IMR-90 (cell line): ENCODE measurements at regions not wholly inside any gene's neighbourhood (a gene's known extent, or its start where the extent isn't known, plus 50 kb on each side); places are given as distances from the start of the nearest gene placed in this dataset.

Source experiments
- ATAC-seq: fragments of 200-7000 bp; cut with Tn5 transposase; 2 replicates; pipeline ENCODE4 v1.9.1; 2020; ENCODE audit warnings: low read depth, mild to moderate bottlenecking, moderate library complexity
- BruUV-seq: library from RNA; stranded (reverse); fragments of 400-500 nt; replicated peaks from 2 replicates; lab custom pipeline; 2021; lab: Mats Ljungman, UMichigan
- CTCF ChIA-PET: fragments of 300-600 bp; formaldehyde crosslinking; extraction: SDS; loops from one replicate; lab custom pipeline; 2021; ENCODE audit warnings: antibody characterized with exemption; lab: Yijun Ruan, JAX
- POLR2A ChIA-PET: fragments of 300-600 bp; sonication (Branson Sonifier 250); formaldehyde crosslinking; loops from one replicate; lab custom pipeline; 2022; ENCODE audit warnings: antibody characterized with exemption; ENCODE audit not compliant: unreplicated experiment; lab: Charles Lee
- DNase-seq: peaks from one replicate; pipeline ENCODE4 v3.0.0; 2013
- H2AFZ ChIP-seq: replicated peaks from 2 replicates; pipeline ENCODE3; 2013; ENCODE audit warnings: low read length, mild to moderate bottlenecking; ENCODE audit not compliant: poor library complexity
- H2AK5ac ChIP-seq: 2 replicates; pipeline ENCODE4 v1.6.1; 2013; ENCODE audit warnings: low read depth, low read length, inconsistent platforms
- H2AK9ac ChIP-seq: replicated peaks from 2 replicates; pipeline ENCODE3; 2013; ENCODE audit warnings: mild to moderate bottlenecking, low read depth, low read length, moderate library complexity; ENCODE audit not compliant: poor library complexity
- H2BK120ac ChIP-seq: 2 replicates; pipeline ENCODE4 v1.6.1; 2013; ENCODE audit warnings: low read depth, low read length, inconsistent platforms
- H2BK15ac ChIP-seq: 3 replicates; pipeline ENCODE4 v1.6.1; 2013; ENCODE audit warnings: low read depth, low read length, inconsistent platforms
- H2BK20ac ChIP-seq: 2 replicates; pipeline ENCODE4 v1.6.1; 2013; ENCODE audit warnings: low read depth, mild to moderate bottlenecking, inconsistent platforms, low read length, moderate library complexity
- H2BK5ac ChIP-seq: 2 replicates; pipeline ENCODE4 v1.6.1; 2013; ENCODE audit warnings: mild to moderate bottlenecking, low read depth, low read length, inconsistent platforms; ENCODE audit not compliant: poor library complexity, severe bottlenecking
- H3K14ac ChIP-seq: replicated peaks from 2 replicates; pipeline ENCODE4 v1.6.1; 2013; ENCODE audit warnings: low read depth, low read length, inconsistent platforms
- H3K18ac ChIP-seq: 2 replicates; pipeline ENCODE4 v1.6.1; 2013; ENCODE audit warnings: low read depth, low read length, control low read depth
- H3K23ac ChIP-seq: 2 replicates; pipeline ENCODE4 v1.6.1; 2013; ENCODE audit warnings: low read depth, low read length, inconsistent platforms
- H3K27ac ChIP-seq: 2 replicates; pipeline ENCODE4 v1.5.1; 2013; ENCODE audit warnings: mild to moderate bottlenecking, control low read depth, low read length; ENCODE audit not compliant: insufficient read depth
- H3K27me3 ChIP-seq: 2 replicates; pipeline ENCODE4 v1.6.1; 2013; ENCODE audit warnings: low read length; ENCODE audit not compliant: control insufficient read depth, insufficient read depth
- H3K36me3 ChIP-seq: 2 replicates; pipeline ENCODE4 v1.6.1; 2013; ENCODE audit warnings: low read length, mixed read lengths; ENCODE audit not compliant: control insufficient read depth, insufficient read depth
- H3K4ac ChIP-seq: 2 replicates; pipeline ENCODE4 v1.6.1; 2013; ENCODE audit warnings: low read depth, low read length, inconsistent platforms
- H3K4me1 ChIP-seq: 2 replicates; pipeline ENCODE4 v1.6.1; 2013; ENCODE audit warnings: low read length, mixed read lengths; ENCODE audit not compliant: control insufficient read depth, insufficient read depth
- H3K4me2 ChIP-seq: 2 replicates; pipeline ENCODE4 v1.6.1; 2013; ENCODE audit warnings: low read depth, mild to moderate bottlenecking, control low read depth, low read length, moderate library complexity
- H3K4me3 ChIP-seq: 2 replicates; pipeline ENCODE4 v1.5.1; 2013; ENCODE audit warnings: low read depth, mild to moderate bottlenecking, control low read depth, low read length, moderate library complexity; ENCODE audit not compliant: insufficient read depth
- H3K56ac ChIP-seq: 2 replicates; pipeline ENCODE4 v1.6.1; 2013; ENCODE audit warnings: low read length, inconsistent platforms; ENCODE audit not compliant: insufficient read depth; ENCODE audit errors: extremely low read depth
- H3K79me1 ChIP-seq, 2 experiments: 2 replicates each; pipeline ENCODE4 v1.6.1; 2013; ENCODE audit warnings: low read length in 2 of 2, inconsistent platforms in 1 of 2, low read depth in 1 of 2
- H3K9ac ChIP-seq: 2 replicates; pipeline ENCODE4 v1.6.1; 2013; ENCODE audit warnings: low read depth, low read length, control low read depth
- H3K9me1 ChIP-seq: 2 replicates; pipeline ENCODE4 v1.6.1; 2013; ENCODE audit warnings: low read length, inconsistent platforms; ENCODE audit not compliant: insufficient read depth
- H3K9me3 ChIP-seq: 2 replicates; pipeline ENCODE4 v1.6.1; 2013; ENCODE audit warnings: low read length; ENCODE audit not compliant: control insufficient read depth, insufficient read depth
- H4K20me1 ChIP-seq: 2 replicates; pipeline ENCODE4 v1.6.1; 2013; ENCODE audit warnings: low read length, inconsistent platforms; ENCODE audit not compliant: insufficient read depth
- H4K5ac ChIP-seq: 2 replicates; pipeline ENCODE4 v1.6.1; 2013; ENCODE audit warnings: mild to moderate bottlenecking, low read depth, low read length, control low read depth
- H4K8ac ChIP-seq, 2 experiments: 2 replicates each; pipeline ENCODE4 v1.6.1; 2013; ENCODE audit warnings: low read depth in 2 of 2, low read length in 2 of 2, control low read depth in 1 of 2, inconsistent platforms in 1 of 2
- H4K91ac ChIP-seq: 2 replicates; pipeline ENCODE4 v1.6.1; 2013; ENCODE audit warnings: low read depth, low read length, inconsistent platforms; ENCODE audit not compliant: insufficient read depth
- BHLHE40 ChIP-seq: fragments of 150-350 bp; IDR thresholded peaks from 2 replicates; pipeline ENCODE4 v1.6.1; 2016; ENCODE audit warnings: mild to moderate bottlenecking, low read depth, low read length
- CEBPB ChIP-seq: IDR thresholded peaks from 2 replicates; pipeline ENCODE4 v1.6.1; 2012; ENCODE audit warnings: low read depth, low read length, improper control_type of control experiment
- CHD1 ChIP-seq: IDR thresholded peaks from 2 replicates; pipeline ENCODE4 v1.6.1; 2012; ENCODE audit warnings: low read depth, low read length, improper control_type of control experiment
- FOS ChIP-seq: fragments of 150-350 bp; IDR thresholded peaks from 2 replicates; pipeline ENCODE4 v1.6.1; 2016; ENCODE audit warnings: low read depth, low read length
- MAFK ChIP-seq: IDR thresholded peaks from 2 replicates; pipeline ENCODE4 v1.6.1; 2012; ENCODE audit warnings: low read depth, low read length, improper control_type of control experiment
- MAZ ChIP-seq: IDR thresholded peaks from 2 replicates; pipeline ENCODE4 v1.6.1; 2012; ENCODE audit warnings: low read depth, mild to moderate bottlenecking, low read length, improper control_type of control experiment, moderate library complexity, borderline replicate concordance
- MXI1 ChIP-seq: IDR thresholded peaks from 2 replicates; pipeline ENCODE4 v1.6.1; 2012; ENCODE audit warnings: low read depth, mild to moderate bottlenecking, low read length, moderate library complexity, borderline replicate concordance
- NFE2L2 ChIP-seq: fragments of 150-350 bp; IDR thresholded peaks from 2 replicates; pipeline ENCODE4 v1.6.1; 2016; ENCODE audit warnings: low read depth, mild to moderate bottlenecking, low read length
- POLR2A ChIP-seq: IDR thresholded peaks from 2 replicates; pipeline ENCODE4 v1.6.1; 2012; ENCODE audit warnings: mild to moderate bottlenecking, low read depth, low read length
- RAD21 ChIP-seq: IDR thresholded peaks from 2 replicates; pipeline ENCODE4 v1.6.1; 2012; ENCODE audit warnings: low read length, improper control_type of control experiment
- RCOR1 ChIP-seq: IDR thresholded peaks from 2 replicates; pipeline ENCODE4 v1.6.1; 2012; ENCODE audit warnings: mild to moderate bottlenecking, low read length, improper control_type of control experiment; ENCODE audit not compliant: insufficient replicate concordance
- RFX5 ChIP-seq: IDR thresholded peaks from 2 replicates; pipeline ENCODE4 v1.8.0; 2012; ENCODE audit warnings: low read depth, mild to moderate bottlenecking, low read length, moderate library complexity
- SMC3 ChIP-seq: fragments of 150-350 bp; IDR thresholded peaks from 2 replicates; pipeline ENCODE4 v1.6.1; 2016; ENCODE audit warnings: low read depth, mild to moderate bottlenecking, antibody characterized with exemption, low read length, moderate library complexity
- WGBS, 2 experiments: methylation state at CpG; one replicate each; pipeline versions ENCODE4 v1.1.5 to v1.1.7; 2013; ENCODE audit warnings: missing lambda C conversion rate in 2 of 2; ENCODE audit not compliant: insufficient read length in 1 of 2; ENCODE audit errors: extremely low coverage in 2 of 2; 5-methylcytosine and 5-hydroxymethylcytosine counted together
- dilution Hi-C: fragments of 300-500 bp; cut with HindIII; formaldehyde crosslinking; loops from one replicate; pipeline ENCODE4 v1.14.3; 2018; ENCODE audit warnings: low sequenced_read_pairs; ENCODE audit not compliant: unreplicated experiment
- in situ Hi-C: fragments of 300-500 bp; cut with MboI; formaldehyde crosslinking; loops from 3 replicates; pipeline ENCODE4 v1.14.3; 2019; ENCODE audit warnings: low sequenced_read_pairs, inconsistent platforms, mixed read lengths
- intact Hi-C: fragments of 100-400 bp; cut with micrococcal nuclease; formaldehyde crosslinking; loops from 2 replicates; pipeline ENCODE4 v1.10.0; 2022
- TF ChIP-seq, protein P1 (sequence below): conservative IDR thresholded peaks from 2 replicates; pipeline ENCODE4 v1.5.1; 2012; ENCODE audit warnings: mild to moderate bottlenecking, low read depth, low read length, improper control_type of control experiment
- TF ChIP-seq, protein P2 (sequence below): fragments of 150-350 bp; IDR thresholded peaks from 2 replicates; pipeline ENCODE4 v1.6.1; 2017; ENCODE audit warnings: mild to moderate bottlenecking, antibody characterized with exemption, low read length, low read depth
- TF ChIP-seq, protein P3 (sequence below): fragments of 150-350 bp; IDR thresholded peaks from 2 replicates; pipeline ENCODE4 v1.6.1; 2016; ENCODE audit warnings: low read depth, mild to moderate bottlenecking, low read length, moderate library complexity, borderline replicate concordance

DNA sequence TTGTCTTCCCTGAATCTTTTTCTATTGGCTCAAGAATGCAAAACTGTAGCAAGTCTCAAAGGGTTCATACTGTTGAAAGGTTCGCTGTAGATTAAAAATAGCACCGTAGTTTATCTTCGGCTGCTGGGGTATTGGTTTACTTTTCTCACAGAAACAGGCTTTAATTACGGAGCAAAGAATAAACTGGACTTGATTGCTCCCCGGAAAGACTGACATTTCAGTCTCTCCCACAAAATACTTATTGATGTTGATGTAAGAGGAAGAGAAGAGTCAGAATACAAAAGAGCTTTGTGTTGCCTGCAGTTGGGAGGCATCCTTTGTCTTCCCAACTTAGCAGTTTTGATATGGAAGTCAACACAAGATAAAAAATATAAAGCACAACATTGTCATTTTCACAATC lies 183.9 kb upstream of the DMAC1 start:
- H4K91ac ChIP-seq = no peak overlapping the region
- H3K9ac ChIP-seq = no peak overlapping the region
- H2BK15ac ChIP-seq = no peak overlapping the region
- no peaks in the 10 kb centered on the region for H3K79me1 ChIP-seq
- H3K9me3 ChIP-seq = peaks cover 11% of the 10 kb centered on the region
- no peak overlapping the region for H3K14ac ChIP-seq
- intact Hi-C loops = no loop called here
- CTCF ChIA-PET = no interaction called here
- ATAC-seq (no peak), DNase-seq (no peak)
- H4K8ac ChIP-seq = no peak overlapping the region
- H2BK5ac ChIP-seq = no peak overlapping the region
- no peak overlapping the region for H3K23ac ChIP-seq
- H3K9me1 ChIP-seq = no peaks in the 10 kb centered on the region
- no peak overlapping the region for H3K4me2 ChIP-seq
- in situ Hi-C loops = no loop called here
- no CpG with 5 or more reads among the region's 5 CpGs for WGBS, 2 experiments
- no peak overlapping the region for H3K18ac ChIP-seq
- H4K20me1 ChIP-seq = no peaks in the 10 kb centered on the region
- no peaks in the 10 kb centered on the region for H3K36me3 ChIP-seq
- TF ChIP-seq, protein P1, sequence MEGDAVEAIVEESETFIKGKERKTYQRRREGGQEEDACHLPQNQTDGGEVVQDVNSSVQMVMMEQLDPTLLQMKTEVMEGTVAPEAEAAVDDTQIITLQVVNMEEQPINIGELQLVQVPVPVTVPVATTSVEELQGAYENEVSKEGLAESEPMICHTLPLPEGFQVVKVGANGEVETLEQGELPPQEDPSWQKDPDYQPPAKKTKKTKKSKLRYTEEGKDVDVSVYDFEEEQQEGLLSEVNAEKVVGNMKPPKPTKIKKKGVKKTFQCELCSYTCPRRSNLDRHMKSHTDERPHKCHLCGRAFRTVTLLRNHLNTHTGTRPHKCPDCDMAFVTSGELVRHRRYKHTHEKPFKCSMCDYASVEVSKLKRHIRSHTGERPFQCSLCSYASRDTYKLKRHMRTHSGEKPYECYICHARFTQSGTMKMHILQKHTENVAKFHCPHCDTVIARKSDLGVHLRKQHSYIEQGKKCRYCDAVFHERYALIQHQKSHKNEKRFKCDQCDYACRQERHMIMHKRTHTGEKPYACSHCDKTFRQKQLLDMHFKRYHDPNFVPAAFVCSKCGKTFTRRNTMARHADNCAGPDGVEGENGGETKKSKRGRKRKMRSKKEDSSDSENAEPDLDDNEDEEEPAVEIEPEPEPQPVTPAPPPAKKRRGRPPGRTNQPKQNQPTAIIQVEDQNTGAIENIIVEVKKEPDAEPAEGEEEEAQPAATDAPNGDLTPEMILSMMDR = no peak
- TF ChIP-seq POLR2A (no peak), MXI1 (no peak), MAZ (no peak), RAD21 (no peak), FOS (no peak), RCOR1 (no peak), CHD1 (no peak), CEBPB (no peak), RFX5 (no peak), MAFK (no peak), SMC3 (no peak), NFE2L2 (no peak), BHLHE40 (no peak)
- TF ChIP-seq, protein P2, sequence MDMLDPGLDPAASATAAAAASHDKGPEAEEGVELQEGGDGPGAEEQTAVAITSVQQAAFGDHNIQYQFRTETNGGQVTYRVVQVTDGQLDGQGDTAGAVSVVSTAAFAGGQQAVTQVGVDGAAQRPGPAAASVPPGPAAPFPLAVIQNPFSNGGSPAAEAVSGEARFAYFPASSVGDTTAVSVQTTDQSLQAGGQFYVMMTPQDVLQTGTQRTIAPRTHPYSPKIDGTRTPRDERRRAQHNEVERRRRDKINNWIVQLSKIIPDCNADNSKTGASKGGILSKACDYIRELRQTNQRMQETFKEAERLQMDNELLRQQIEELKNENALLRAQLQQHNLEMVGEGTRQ = no peak
- TF ChIP-seq, protein P3, sequence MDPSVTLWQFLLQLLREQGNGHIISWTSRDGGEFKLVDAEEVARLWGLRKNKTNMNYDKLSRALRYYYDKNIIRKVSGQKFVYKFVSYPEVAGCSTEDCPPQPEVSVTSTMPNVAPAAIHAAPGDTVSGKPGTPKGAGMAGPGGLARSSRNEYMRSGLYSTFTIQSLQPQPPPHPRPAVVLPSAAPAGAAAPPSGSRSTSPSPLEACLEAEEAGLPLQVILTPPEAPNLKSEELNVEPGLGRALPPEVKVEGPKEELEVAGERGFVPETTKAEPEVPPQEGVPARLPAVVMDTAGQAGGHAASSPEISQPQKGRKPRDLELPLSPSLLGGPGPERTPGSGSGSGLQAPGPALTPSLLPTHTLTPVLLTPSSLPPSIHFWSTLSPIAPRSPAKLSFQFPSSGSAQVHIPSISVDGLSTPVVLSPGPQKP = no peak
- H2AK5ac ChIP-seq = no peak overlapping the region
- POLR2A ChIA-PET = interaction anchor here (0.6 kb wide), 1 partner anchor 940 kb away, joined by 3 read pairs; no protein-coding TSS in a partner anchor
- no peak overlapping the region for H2BK120ac ChIP-seq
- BruUV-seq = no TSS peak
- no peak overlapping the region for H3K4me3 ChIP-seq
- H3K4me1 ChIP-seq = no peaks in the 10 kb centered on the region
- no peak overlapping the region for H3K27ac ChIP-seq
- no peak overlapping the region for H3K56ac ChIP-seq
- H3K27me3 ChIP-seq = no peaks in the 10 kb centered on the region
- H2AFZ ChIP-seq = no peak overlapping the region
- H4K5ac ChIP-seq = no peak overlapping the region
- H2AK9ac ChIP-seq = no peak overlapping the region
- dilution Hi-C loops = no loop called here
- H3K4ac ChIP-seq = no peak overlapping the region
- H2BK20ac ChIP-seq = no peak overlapping the region
